ENCODE measurements at regions not wholly inside any gene's neighbourhood (a gene's known extent, or its start where the extent isn't known, plus 50 kb on each side); places are given as distances from the start of the nearest gene placed in this dataset.

- no peak overlapping the region for H2AK5ac ChIP-seq (ENCODE audit: low read depth, low read length)
- ATAC-seq (ENCODE audit: low read depth) (no peak), DNase-seq (no peak)
- peaks cover 17% of the 10 kb centered on the region for H3K27me3 ChIP-seq (ENCODE audit: control insufficient read depth, insufficient read depth, low read length)
- H2AK9ac ChIP-seq (replicated peaks; ENCODE audit: low read depth, low read length, poor library complexity), result no peak overlapping the region
- no peak overlapping the region for H4K91ac ChIP-seq (ENCODE audit: insufficient read depth, low read depth, low read length)
- no CpG with 5 or more reads among the region's 1 CpG for WGBS, 2 experiments (ENCODE audit: extremely low coverage in 2 of 2, insufficient read length in 1 of 2)
- no peaks in the 10 kb centered on the region for H3K9me3 ChIP-seq (ENCODE audit: control insufficient read depth, insufficient read depth, low read length)
- dilution Hi-C loops (cut with HindIII; ENCODE audit: low sequenced_read_pairs, unreplicated experiment), result no loop called here
- TF ChIP-seq, protein P1, sequence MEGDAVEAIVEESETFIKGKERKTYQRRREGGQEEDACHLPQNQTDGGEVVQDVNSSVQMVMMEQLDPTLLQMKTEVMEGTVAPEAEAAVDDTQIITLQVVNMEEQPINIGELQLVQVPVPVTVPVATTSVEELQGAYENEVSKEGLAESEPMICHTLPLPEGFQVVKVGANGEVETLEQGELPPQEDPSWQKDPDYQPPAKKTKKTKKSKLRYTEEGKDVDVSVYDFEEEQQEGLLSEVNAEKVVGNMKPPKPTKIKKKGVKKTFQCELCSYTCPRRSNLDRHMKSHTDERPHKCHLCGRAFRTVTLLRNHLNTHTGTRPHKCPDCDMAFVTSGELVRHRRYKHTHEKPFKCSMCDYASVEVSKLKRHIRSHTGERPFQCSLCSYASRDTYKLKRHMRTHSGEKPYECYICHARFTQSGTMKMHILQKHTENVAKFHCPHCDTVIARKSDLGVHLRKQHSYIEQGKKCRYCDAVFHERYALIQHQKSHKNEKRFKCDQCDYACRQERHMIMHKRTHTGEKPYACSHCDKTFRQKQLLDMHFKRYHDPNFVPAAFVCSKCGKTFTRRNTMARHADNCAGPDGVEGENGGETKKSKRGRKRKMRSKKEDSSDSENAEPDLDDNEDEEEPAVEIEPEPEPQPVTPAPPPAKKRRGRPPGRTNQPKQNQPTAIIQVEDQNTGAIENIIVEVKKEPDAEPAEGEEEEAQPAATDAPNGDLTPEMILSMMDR (conservative IDR thresholded peaks at IDR 0.05; ENCODE audit: low read depth, low read length), result no peak
- TF ChIP-seq RAD21 (IDR thresholded peaks at IDR 0.05; ENCODE audit: low read length) (no peak), USF2 (IDR thresholded peaks at IDR 0.05; ENCODE audit: low read depth, low read length) (no peak), CEBPB (IDR thresholded peaks at IDR 0.05; ENCODE audit: low read depth, low read length) (no peak), MXI1 (IDR thresholded peaks at IDR 0.05; ENCODE audit: borderline replicate concordance, low read depth, low read length) (no peak), BHLHE40 (IDR thresholded peaks at IDR 0.05; ENCODE audit: low read depth, low read length) (no peak), FOS (IDR thresholded peaks at IDR 0.05; ENCODE audit: low read depth, low read length) (no peak)
- H2BK120ac ChIP-seq (ENCODE audit: low read depth, low read length), result no peak overlapping the region
- H2BK20ac ChIP-seq (ENCODE audit: low read depth, low read length), result no peak overlapping the region
- H3K4me2 ChIP-seq (ENCODE audit: low read depth, low read length), result no peak overlapping the region
- H2BK15ac ChIP-seq (ENCODE audit: low read depth, low read length), result no peak overlapping the region
- no peak overlapping the region for H3K56ac ChIP-seq (ENCODE audit: extremely low read depth, insufficient read depth, low read length)
- in situ Hi-C loops (cut with MboI; ENCODE audit: low sequenced_read_pairs), result no loop called here
- H3K9ac ChIP-seq (ENCODE audit: low read depth, low read length), result no peak overlapping the region
- H4K20me1 ChIP-seq (ENCODE audit: insufficient read depth, low read length), result no peaks in the 10 kb centered on the region
- H3K4me1 ChIP-seq (ENCODE audit: control insufficient read depth, insufficient read depth, low read length), result no peaks in the 10 kb centered on the region
- no peaks in the 10 kb centered on the region for H3K79me1 ChIP-seq (ENCODE audit: low read depth in 1 of 2, low read length in 2 of 2)
- no peak overlapping the region for H4K8ac ChIP-seq (ENCODE audit: low read depth in 2 of 2, low read length in 2 of 2)
- H3K9me1 ChIP-seq (ENCODE audit: insufficient read depth, low read length), result peaks cover 2% of the 10 kb centered on the region; the same call in 1 of the 2 replicates
- no peak overlapping the region for H3K4me3 ChIP-seq (ENCODE audit: insufficient read depth, low read depth, low read length)
- H3K18ac ChIP-seq (ENCODE audit: low read depth, low read length), result no peak overlapping the region
- no peak overlapping the region for H2AFZ ChIP-seq (replicated peaks; ENCODE audit: low read length, poor library complexity)
- H3K36me3 ChIP-seq (ENCODE audit: control insufficient read depth, insufficient read depth, low read length), result no peaks in the 10 kb centered on the region
- H3K23ac ChIP-seq (ENCODE audit: low read depth, low read length), result no peak overlapping the region
- CTCF ChIA-PET, result no interaction called here
- intact Hi-C loops (cut with micrococcal nuclease), result no loop called here
- POLR2A ChIA-PET (ENCODE audit: unreplicated experiment), result no interaction called here
- no peak overlapping the region for H4K5ac ChIP-seq (ENCODE audit: low read depth, low read length)
- H3K4ac ChIP-seq (ENCODE audit: low read depth, low read length), result no peak overlapping the region
- H3K27ac ChIP-seq (ENCODE audit: insufficient read depth, low read length), result no peak overlapping the region
- no peak overlapping the region for H3K14ac ChIP-seq (replicated peaks; ENCODE audit: low read depth, low read length)
- H2BK5ac ChIP-seq (ENCODE audit: low read depth, low read length, poor library complexity, severe bottlenecking), result no peak overlapping the region
- BruUV-seq (replicated peaks), result no TSS peak
Measured at GRCh38 chr11:34773211-34773610, 143.0 kb downstream of the APIP start.
